ENCODE measurements at regions not wholly inside any gene's neighbourhood (a gene's known extent, or its start where the extent isn't known, plus 50 kb on each side); places are given as distances from the start of the nearest gene placed in this dataset.
A peak's percentile ranks its signal among the peaks of the same experiment; 100 is the strongest.

DNA sequence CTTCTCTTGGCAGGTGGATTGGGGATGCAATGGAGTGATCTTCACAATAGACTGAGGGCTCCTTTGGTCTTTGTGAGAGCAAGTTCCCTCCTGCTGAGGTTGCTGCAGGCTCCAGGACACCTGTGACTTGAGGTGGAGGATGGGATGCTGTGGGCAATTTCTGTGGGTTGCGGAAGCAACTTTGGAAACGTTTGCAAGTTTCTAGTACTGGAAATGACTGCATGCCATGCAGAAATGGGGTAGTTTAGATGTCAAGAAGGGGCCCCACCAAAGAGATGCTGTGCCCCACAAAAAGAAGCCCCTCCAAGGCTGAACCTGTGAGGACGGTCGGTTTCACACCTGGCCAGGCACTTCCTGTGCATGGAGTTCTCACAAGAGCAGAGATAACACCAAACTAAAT is 80.4 kb upstream of the XCR1 start:
- H3K27ac ChIP-seq (ENCODE audit: low read depth in 1 of 3, low read length in 2 of 3), result peak overlapping the region in 1 of 3 donors; percentile 12

GRCh38 chr3:46105306-46105919 is 78.1 kb upstream of the XCR1 start:
- no peak for FAIRE-seq
- Histone ChIP-seq H3K27me3 (ENCODE audit: control insufficient read depth in 3 of 3, insufficient read depth in 3 of 3, low read length in 3 of 3) (peaks cover 0 to 6% (median 0%) of the 10 kb centered on the region in 3 donors), H3K4me1 (ENCODE audit: control insufficient read depth in 3 of 3, insufficient read depth in 2 of 3, low read depth in 1 of 3, low read length in 2 of 3) (peaks cover 0 to 2% (median 0%) of the 10 kb centered on the region in 3 donors), H3K9me3 (ENCODE audit: control insufficient read depth in 2 of 2, insufficient read depth in 1 of 2, low read depth in 1 of 2, low read length in 1 of 2) (peaks cover 0 to 5% of the 10 kb centered on the region in 2 donors), H3K4me3 (ENCODE audit: low read depth in 1 of 3, low read length in 3 of 3) (no peak overlapping the region), H3K36me3 (ENCODE audit: control insufficient read depth in 3 of 3, insufficient read depth in 2 of 3, low read depth in 1 of 3, low read length in 3 of 3) (no peaks in the 10 kb centered on the region), H3K27ac (ENCODE audit: low read depth in 1 of 3, low read length in 2 of 3) (no peak overlapping the region)
- 74 to 78% (median 77%) methylated on average over 4 of the region's 4 CpGs for WGBS, 3 donors
- DNase-seq, result no peak

More for the DNA sequence above, 80.4 kb upstream of the XCR1 start:
- no peaks in the 10 kb centered on the region for H3K9me3 ChIP-seq (ENCODE audit: control insufficient read depth in 2 of 2, insufficient read depth in 1 of 2, low read depth in 1 of 2, low read length in 1 of 2)
- WGBS, 3 donors, result 61 to 84% (median 77%) methylated on average over 4 of the region's 4 CpGs
- peaks cover 0 to 6% (median 0%) of the 10 kb centered on the region in 3 donors for H3K27me3 ChIP-seq (ENCODE audit: control insufficient read depth in 3 of 3, insufficient read depth in 3 of 3, low read length in 3 of 3)
- no peaks in the 10 kb centered on the region for H3K36me3 ChIP-seq (ENCODE audit: control insufficient read depth in 3 of 3, insufficient read depth in 2 of 3, low read depth in 1 of 3, low read length in 3 of 3)
- peaks cover 0 to 5% (median 0%) of the 10 kb centered on the region in 3 donors for H3K4me1 ChIP-seq (ENCODE audit: control insufficient read depth in 3 of 3, insufficient read depth in 2 of 3, low read depth in 1 of 3, low read length in 2 of 3)
- no peak overlapping the region for H3K4me3 ChIP-seq (ENCODE audit: low read depth in 1 of 3, low read length in 3 of 3)
- DNase-seq, result peak in 1 of 2 donors; percentile 37
- no peak for FAIRE-seq

DNA sequence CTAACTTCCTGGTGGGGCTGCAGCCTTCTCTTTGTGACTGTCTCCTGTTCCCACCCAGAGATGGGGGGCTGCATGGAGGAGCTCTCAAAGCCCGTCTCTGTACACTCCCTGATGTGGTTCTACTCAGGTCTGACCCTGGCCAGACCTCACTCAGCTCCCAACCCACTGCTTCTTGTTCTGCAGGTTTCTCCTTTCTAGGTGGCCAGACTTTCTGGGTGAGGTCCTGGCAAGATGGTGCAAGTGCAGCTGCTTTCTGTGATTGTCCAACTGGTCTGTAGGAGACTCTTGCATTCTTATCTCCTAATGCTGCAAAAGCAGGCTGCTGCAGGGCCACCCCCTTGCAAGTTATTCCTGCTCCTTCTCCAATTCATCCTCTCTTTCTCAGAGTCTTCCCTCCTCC is 77.4 kb upstream of the XCR1 start:
- DNase-seq (no peak), FAIRE-seq (no peak)
- H3K27ac ChIP-seq (ENCODE audit: low read depth in 1 of 3, low read length in 2 of 3), result no peak overlapping the region
- peaks cover 0 to 2% (median 0%) of the 10 kb centered on the region in 3 donors for H3K4me1 ChIP-seq (ENCODE audit: control insufficient read depth in 3 of 3, insufficient read depth in 2 of 3, low read depth in 1 of 3, low read length in 2 of 3)
- H3K27me3 ChIP-seq (ENCODE audit: control insufficient read depth in 3 of 3, insufficient read depth in 3 of 3, low read length in 3 of 3), result peaks cover 0 to 6% (median 0%) of the 10 kb centered on the region in 3 donors
- no peaks in the 10 kb centered on the region for H3K36me3 ChIP-seq (ENCODE audit: control insufficient read depth in 3 of 3, insufficient read depth in 2 of 3, low read depth in 1 of 3, low read length in 3 of 3)
- H3K9me3 ChIP-seq (ENCODE audit: control insufficient read depth in 2 of 2, insufficient read depth in 1 of 2, low read depth in 1 of 2, low read length in 1 of 2), result peaks cover 0 to 5% of the 10 kb centered on the region in 2 donors
- WGBS, 3 donors, result 38 to 71% (median 64%) methylated on average over 1 of the region's 1 CpG
- H3K4me3 ChIP-seq (ENCODE audit: low read depth in 1 of 3, low read length in 3 of 3), result no peak overlapping the region

- DNase-seq, result no peak
- Histone ChIP-seq H3K9me3 (ENCODE audit: control insufficient read depth in 2 of 2, insufficient read depth in 1 of 2, low read depth in 1 of 2, low read length in 1 of 2) (peaks cover 0 to 5% of the 10 kb centered on the region in 2 donors), H3K27ac (ENCODE audit: low read depth in 1 of 3, low read length in 2 of 3) (no peak overlapping the region), H3K27me3 (ENCODE audit: control insufficient read depth in 3 of 3, insufficient read depth in 3 of 3, low read length in 3 of 3) (peaks cover 0 to 6% (median 0%) of the 10 kb centered on the region in 3 donors), H3K36me3 (ENCODE audit: control insufficient read depth in 3 of 3, insufficient read depth in 2 of 3, low read depth in 1 of 3, low read length in 3 of 3) (no peaks in the 10 kb centered on the region), H3K4me3 (ENCODE audit: low read depth in 1 of 3, low read length in 3 of 3) (no peak overlapping the region), H3K4me1 (ENCODE audit: control insufficient read depth in 3 of 3, insufficient read depth in 2 of 3, low read depth in 1 of 3, low read length in 2 of 3) (peaks cover 0 to 3% (median 0%) of the 10 kb centered on the region in 3 donors)
- FAIRE-seq, result no peak
These were observed 75.5 kb upstream of the XCR1 start for GRCh38 chr3:46102780-46103130.

GRCh38 chr3:46102059-46102779 is 74.9 kb upstream of the XCR1 start:
- 48 to 64% (median 52%) methylated on average over 2 of the region's 2 CpGs for WGBS, 3 donors
- Histone ChIP-seq H3K27ac (ENCODE audit: low read depth in 1 of 3, low read length in 2 of 3) (no peak overlapping the region), H3K9me3 (ENCODE audit: control insufficient read depth in 2 of 2, insufficient read depth in 1 of 2, low read depth in 1 of 2, low read length in 1 of 2) (peaks cover 0 to 5% of the 10 kb centered on the region in 2 donors), H3K4me3 (ENCODE audit: low read depth in 1 of 3, low read length in 3 of 3) (no peak overlapping the region), H3K36me3 (ENCODE audit: control insufficient read depth in 3 of 3, insufficient read depth in 2 of 3, low read depth in 1 of 3, low read length in 3 of 3) (no peaks in the 10 kb centered on the region), H3K27me3 (ENCODE audit: control insufficient read depth in 3 of 3, insufficient read depth in 3 of 3, low read length in 3 of 3) (peaks cover 0 to 2% (median 0%) of the 10 kb centered on the region in 3 donors), H3K4me1 (ENCODE audit: control insufficient read depth in 3 of 3, insufficient read depth in 2 of 3, low read depth in 1 of 3, low read length in 2 of 3) (peaks cover 0 to 4% (median 3%) of the 10 kb centered on the region in 3 donors)
- no peak for FAIRE-seq
- no peak for DNase-seq

DNA sequence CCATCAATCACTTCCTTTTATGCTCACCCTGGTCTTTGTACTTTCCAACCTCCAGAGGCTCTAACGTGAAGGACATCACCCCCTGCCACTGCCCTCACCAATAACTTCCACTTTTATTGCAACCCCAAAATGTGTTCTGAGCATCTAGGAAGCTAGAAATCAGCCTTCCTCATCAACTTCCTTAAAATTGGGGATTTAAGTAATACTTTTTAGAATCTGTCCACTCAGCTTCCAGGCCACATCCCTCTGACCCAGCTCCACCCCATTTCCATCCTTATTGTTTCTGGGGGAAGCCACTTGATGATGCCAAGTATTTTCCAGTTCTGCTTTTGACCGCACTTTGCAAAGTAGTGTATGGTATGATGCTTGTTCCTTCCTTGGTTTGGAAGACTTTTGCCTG is 73.5 kb upstream of the XCR1 start:
- WGBS, 3 donors, result 73 to 87% (median 78%) methylated on average over 2 of the region's 2 CpGs
- DNase-seq, result no peak
- Histone ChIP-seq H3K9me3 (ENCODE audit: control insufficient read depth in 2 of 2, insufficient read depth in 1 of 2, low read depth in 1 of 2, low read length in 1 of 2) (peaks cover 0 to 5% of the 10 kb centered on the region in 2 donors), H3K27me3 (ENCODE audit: control insufficient read depth in 3 of 3, insufficient read depth in 3 of 3, low read length in 3 of 3) (no peaks in the 10 kb centered on the region), H3K36me3 (ENCODE audit: control insufficient read depth in 3 of 3, insufficient read depth in 2 of 3, low read depth in 1 of 3, low read length in 3 of 3) (no peaks in the 10 kb centered on the region), H3K4me3 (ENCODE audit: low read depth in 1 of 3, low read length in 3 of 3) (no peak overlapping the region), H3K27ac (ENCODE audit: low read depth in 1 of 3, low read length in 2 of 3) (no peak overlapping the region), H3K4me1 (ENCODE audit: control insufficient read depth in 3 of 3, insufficient read depth in 2 of 3, low read depth in 1 of 3, low read length in 2 of 3) (peaks cover 0 to 6% (median 3%) of the 10 kb centered on the region in 3 donors)
- no peak for FAIRE-seq

DNA sequence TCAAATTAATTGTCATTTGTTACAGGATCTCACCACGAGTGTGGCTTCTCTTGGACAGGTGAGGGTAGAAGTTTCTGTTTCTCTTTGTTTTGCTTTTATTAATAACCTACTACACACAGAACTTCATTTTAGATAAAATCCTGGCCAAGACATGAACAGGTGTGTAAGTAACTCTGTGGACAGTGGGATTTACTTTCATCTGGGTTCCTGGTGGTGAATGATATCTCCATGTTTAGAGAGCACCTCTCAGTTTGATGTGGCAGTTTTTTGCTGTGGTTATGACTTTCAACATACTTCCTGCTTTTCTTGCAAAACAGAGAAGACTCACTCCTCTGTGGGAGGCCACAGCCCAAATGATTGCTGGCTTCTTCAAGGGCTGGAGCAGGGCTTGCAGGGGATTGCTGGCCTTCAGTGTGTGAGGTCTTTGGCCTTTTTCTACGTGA is 71.1 kb upstream of the XCR1 start:
- Histone ChIP-seq H3K27ac (ENCODE audit: low read depth in 1 of 3, low read length in 2 of 3) (peak overlapping the region; percentile 51 to 95 (median 76)), H3K9me3 (ENCODE audit: control insufficient read depth in 2 of 2, insufficient read depth in 1 of 2, low read depth in 1 of 2, low read length in 1 of 2) (peaks cover 0 to 8% of the 10 kb centered on the region in 2 donors), H3K4me1 (ENCODE audit: control insufficient read depth in 3 of 3, insufficient read depth in 2 of 3, low read depth in 1 of 3, low read length in 2 of 3) (peaks cover 0 to 6% (median 3%) of the 10 kb centered on the region in 3 donors), H3K36me3 (ENCODE audit: control insufficient read depth in 3 of 3, insufficient read depth in 2 of 3, low read depth in 1 of 3, low read length in 3 of 3) (no peaks in the 10 kb centered on the region), H3K4me3 (ENCODE audit: low read depth in 1 of 3, low read length in 3 of 3) (no peak overlapping the region), H3K27me3 (ENCODE audit: control insufficient read depth in 3 of 3, insufficient read depth in 3 of 3, low read length in 3 of 3) (no peaks in the 10 kb centered on the region)
- whole genome bisulfite sequencing, 3 donors, result 31 to 44% (median 35%) methylated on average over 2 of the region's 2 CpGs
- DNase-seq (peak in 1 of 2 donors; percentile 51), FAIRE-seq (no peak)

DNA sequence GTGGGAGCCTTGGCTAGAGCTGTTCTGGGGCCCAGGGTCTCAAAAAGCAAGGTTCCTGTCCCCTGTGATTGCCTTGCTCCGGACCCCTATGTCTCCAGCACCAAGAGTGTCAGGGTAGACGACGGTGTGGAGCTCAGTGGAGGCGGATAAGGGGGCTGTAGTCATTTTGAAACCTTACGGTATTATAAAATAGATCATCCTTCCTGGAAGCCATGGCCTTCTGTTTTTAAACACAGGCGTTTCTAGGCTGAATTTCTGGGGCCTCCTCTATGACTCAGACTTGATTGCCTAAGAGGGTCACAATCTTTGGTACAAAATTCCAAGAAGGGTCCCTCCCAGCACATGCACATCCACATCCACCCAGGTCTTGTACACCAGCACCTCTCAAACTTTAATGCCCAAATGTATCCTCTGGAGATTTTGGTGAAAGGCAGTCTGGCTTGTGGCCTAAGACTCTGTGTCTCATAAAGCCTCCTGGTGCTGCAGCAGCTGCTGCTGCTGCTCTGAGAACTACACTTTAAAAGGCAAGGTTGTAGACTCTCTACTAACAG is 70.5 kb upstream of the XCR1 start:
- Histone ChIP-seq H3K36me3 (ENCODE audit: control insufficient read depth in 3 of 3, insufficient read depth in 2 of 3, low read depth in 1 of 3, low read length in 3 of 3) (no peaks in the 10 kb centered on the region), H3K9me3 (ENCODE audit: control insufficient read depth in 2 of 2, insufficient read depth in 1 of 2, low read depth in 1 of 2, low read length in 1 of 2) (peaks cover 0 to 8% of the 10 kb centered on the region in 2 donors), H3K27ac (ENCODE audit: low read depth in 1 of 3, low read length in 2 of 3) (peak overlapping the region; percentile 51 to 95 (median 76)), H3K4me1 (ENCODE audit: control insufficient read depth in 3 of 3, insufficient read depth in 2 of 3, low read depth in 1 of 3, low read length in 2 of 3) (peaks cover 0 to 6% (median 3%) of the 10 kb centered on the region in 3 donors), H3K4me3 (ENCODE audit: low read depth in 1 of 3, low read length in 3 of 3) (no peak overlapping the region), H3K27me3 (ENCODE audit: control insufficient read depth in 3 of 3, insufficient read depth in 3 of 3, low read length in 3 of 3) (no peaks in the 10 kb centered on the region)
- FAIRE-seq (no peak), DNase-seq (peak in 1 of 2 donors; percentile 20)
- 52 to 59% (median 52%) methylated on average over 6 of the region's 6 CpGs for WGBS, 3 donors

Data from small intestine (tissue), 7 donors.